Mesenchymal stem cell (in vitro differentiated cells and primary cell): ENCODE measurements at regions not wholly inside any gene's neighbourhood (a gene's known extent, or its start where the extent isn't known, plus 50 kb on each side); places are given as distances from the start of the nearest gene placed in this dataset.
A peak's percentile ranks its signal among the peaks of the same experiment; 100 is the strongest.

ENCODE experiments used
- DNase-seq: peaks from one replicate; pipeline ENCODE4 v3.0.0-alpha.2; 2013
- H2AFZ ChIP-seq: one replicate; pipeline ENCODE4 v1.6.1; 2013; ENCODE audit warnings: low read depth, mild to moderate bottlenecking, control low read depth, inconsistent platforms, low read length, moderate library complexity
- H2AK5ac ChIP-seq: 2 replicates; pipeline ENCODE4 v1.6.1; 2013; ENCODE audit warnings: low read length, moderate library complexity, mild to moderate bottlenecking, inconsistent platforms; ENCODE audit not compliant: severe bottlenecking
- H2BK120ac ChIP-seq: one replicate; pipeline ENCODE4 v1.6.1; 2013; ENCODE audit warnings: low read depth, mild to moderate bottlenecking, inconsistent platforms, low read length, moderate library complexity
- H2BK12ac ChIP-seq, 2 experiments: one replicate each; pipeline ENCODE4 v1.6.1; 2013; ENCODE audit warnings: inconsistent platforms in 2 of 2, low read length in 2 of 2, mild to moderate bottlenecking in 2 of 2, moderate library complexity in 2 of 2, control low read depth in 1 of 2
- H2BK15ac ChIP-seq: one replicate; pipeline ENCODE4 v1.6.1; 2013; ENCODE audit warnings: mild to moderate bottlenecking, low read depth, inconsistent platforms; ENCODE audit not compliant: poor library complexity, severe bottlenecking
- H2BK5ac ChIP-seq: 2 replicates; pipeline ENCODE4 v1.6.1; 2013; ENCODE audit warnings: low read depth, mild to moderate bottlenecking, low read length, control low read depth, inconsistent platforms; ENCODE audit not compliant: poor library complexity, severe bottlenecking
- H3K14ac ChIP-seq, 2 experiments: one replicate each; pipeline ENCODE4 v1.6.1; 2013; ENCODE audit warnings: inconsistent platforms in 2 of 2, low read length in 2 of 2, control low read depth in 1 of 2, mild to moderate bottlenecking in 1 of 2, moderate library complexity in 1 of 2
- H3K18ac ChIP-seq, 2 experiments: one replicate each; pipeline ENCODE4 v1.6.1; 2013; ENCODE audit warnings: inconsistent platforms in 2 of 2, low read length in 2 of 2, control low read depth in 1 of 2, low read depth in 1 of 2, mild to moderate bottlenecking in 1 of 2
- H3K23ac ChIP-seq, 2 experiments: one replicate each; pipeline ENCODE4 v1.6.1; 2013; ENCODE audit warnings: inconsistent platforms in 2 of 2, low read length in 2 of 2, mild to moderate bottlenecking in 2 of 2, moderate library complexity in 2 of 2, control low read depth in 1 of 2
- H3K27ac ChIP-seq: 2 replicates; pipeline ENCODE4 v1.5.1; 2013; ENCODE audit warnings: mild to moderate bottlenecking, moderate library complexity, low read length, control low read depth, inconsistent platforms; ENCODE audit not compliant: poor library complexity, severe bottlenecking
- H3K27me3 ChIP-seq, 2 experiments: 2 replicates each; pipeline versions ENCODE4 v1.6.1 to v1.7.0; 2013; ENCODE audit warnings: low read length in 2 of 2, mild to moderate bottlenecking in 2 of 2, moderate library complexity in 2 of 2, control low read depth in 1 of 2, inconsistent platforms in 1 of 2; ENCODE audit not compliant: control insufficient read depth in 1 of 2, insufficient read depth in 1 of 2
- H3K36me3 ChIP-seq, 2 experiments: 2 replicates each; pipeline versions ENCODE4 v1.6.1 to v1.7.0; 2013; ENCODE audit warnings: low read length in 2 of 2, control low read depth in 1 of 2, inconsistent platforms in 1 of 2, low read depth in 1 of 2, mild to moderate bottlenecking in 1 of 2; ENCODE audit not compliant: insufficient read depth in 2 of 2, control insufficient read depth in 1 of 2
- H3K4ac ChIP-seq, 2 experiments: one replicate each; pipeline ENCODE4 v1.6.1; 2013; ENCODE audit warnings: inconsistent platforms in 2 of 2, low read length in 2 of 2, mild to moderate bottlenecking in 2 of 2, moderate library complexity in 2 of 2, control low read depth in 1 of 2, low read depth in 1 of 2
- H3K4me1 ChIP-seq: 2 replicates; pipeline ENCODE4 v1.6.1; 2013; ENCODE audit warnings: low read depth, low read length, control low read depth; ENCODE audit not compliant: control insufficient read depth, insufficient read depth
- H3K4me2 ChIP-seq: 2 replicates; pipeline ENCODE4 v1.6.1; 2013; ENCODE audit warnings: low read length, mild to moderate bottlenecking, inconsistent platforms; ENCODE audit not compliant: poor library complexity, severe bottlenecking
- H3K4me3 ChIP-seq, 2 experiments: 2 replicates each; pipeline versions ENCODE4 v1.5.1 to v1.7.0; 2013; ENCODE audit warnings: low read length in 2 of 2, mild to moderate bottlenecking in 2 of 2, control low read depth in 1 of 2, low read depth in 1 of 2; ENCODE audit not compliant: insufficient read depth in 1 of 2
- H3K79me1 ChIP-seq: replicated peaks from 2 replicates; pipeline ENCODE4 v1.6.1; 2013; ENCODE audit warnings: mild to moderate bottlenecking, control low read depth, low read length, inconsistent platforms; ENCODE audit not compliant: poor library complexity, severe bottlenecking
- H3K9ac ChIP-seq: 2 replicates; pipeline ENCODE4 v1.7.0; 2013; ENCODE audit warnings: mild to moderate bottlenecking, low read length, moderate library complexity
- H3K9me3 ChIP-seq: 2 replicates; pipeline ENCODE4 v1.7.0; 2013; ENCODE audit warnings: mild to moderate bottlenecking, low read length; ENCODE audit not compliant: control insufficient read depth
- H4K8ac ChIP-seq: one replicate; pipeline ENCODE4 v1.6.1; 2013; ENCODE audit warnings: inconsistent platforms, mild to moderate bottlenecking, low read length, moderate library complexity
- H4K91ac ChIP-seq: one replicate; pipeline ENCODE4 v1.6.1; 2013; ENCODE audit warnings: mild to moderate bottlenecking, low read length, inconsistent platforms
- WGBS: methylation state at CpG from one replicate; pipeline ENCODE4 v1.1.7; 2013; ENCODE audit warnings: mixed read lengths; 5-methylcytosine and 5-hydroxymethylcytosine counted together

DNA sequence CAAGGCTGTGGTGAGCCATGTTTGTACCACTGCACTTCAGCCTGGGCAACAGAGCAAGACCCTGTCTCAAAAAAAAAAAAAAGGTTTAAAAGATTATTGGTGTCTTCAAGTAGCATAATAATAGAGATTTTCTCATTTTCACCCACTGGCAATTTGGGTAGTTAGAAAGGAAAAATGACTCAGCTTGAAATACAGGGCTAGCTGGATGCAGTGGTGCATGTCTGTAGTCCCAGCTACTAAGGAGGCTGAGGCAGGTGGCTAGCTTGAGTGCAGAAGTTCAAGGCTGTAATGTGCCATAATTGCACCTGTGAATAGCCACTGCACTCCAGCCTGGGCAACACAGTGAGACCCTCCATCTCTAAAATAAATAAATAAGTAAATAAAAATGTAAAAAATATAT is 111.1 kb downstream of the ARRDC3 start:
- no peak for DNase-seq
- no peak overlapping the region for H2BK12ac ChIP-seq
- H3K9me3 ChIP-seq, result no peaks in the 10 kb centered on the region
- H4K91ac ChIP-seq, result no peak overlapping the region
- H2BK15ac ChIP-seq, result no peak overlapping the region
- H3K27ac ChIP-seq, result no peak overlapping the region
- H3K4me2 ChIP-seq, result no peak overlapping the region
- H3K23ac ChIP-seq, result no peak overlapping the region
- no peak overlapping the region for H2BK120ac ChIP-seq
- H3K36me3 ChIP-seq, result no peaks in the 10 kb centered on the region
- no peak overlapping the region for H2AFZ ChIP-seq
- H3K18ac ChIP-seq, result no peak overlapping the region
- H3K4me3 ChIP-seq, result no peak overlapping the region
- H4K8ac ChIP-seq, result no peak overlapping the region
- H2AK5ac ChIP-seq, result no peak overlapping the region
- H3K9ac ChIP-seq, result no peak overlapping the region
- no peak overlapping the region for H2BK5ac ChIP-seq
- H3K27me3 ChIP-seq, result no peaks in the 10 kb centered on the region
- peaks cover 2% of the 10 kb centered on the region for H3K4me1 ChIP-seq
- no peak overlapping the region for H3K4ac ChIP-seq
- H3K79me1 ChIP-seq, result no peaks in the 10 kb centered on the region
- no peak overlapping the region for H3K14ac ChIP-seq

DNA sequence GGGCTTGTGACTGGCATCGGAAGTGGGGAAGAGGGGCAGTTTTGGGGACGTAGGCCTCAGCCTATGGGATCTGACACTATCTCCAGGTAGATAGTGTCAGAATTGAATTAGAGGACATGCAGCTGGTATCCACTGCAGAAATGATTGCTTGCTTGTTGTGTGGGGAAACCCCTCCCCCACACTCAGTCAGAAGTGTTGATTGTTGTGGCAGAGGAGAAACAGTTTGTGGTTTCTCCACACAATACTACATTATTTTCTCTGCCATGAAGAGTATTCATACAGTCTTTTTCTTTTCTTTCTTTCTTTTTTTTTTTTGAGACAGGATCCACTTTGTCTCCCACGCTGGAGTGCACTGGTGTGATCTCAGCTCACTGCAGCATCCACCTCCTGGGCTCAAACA is 113.9 kb downstream of the ARRDC3 start:
- Histone ChIP-seq H2BK5ac (no peak overlapping the region), H3K4me2 (no peak overlapping the region), H2AFZ (no peak overlapping the region), H2AK5ac (no peak overlapping the region), H3K27me3 (no peaks in the 10 kb centered on the region), H3K14ac (no peak overlapping the region), H3K4me3 (no peak overlapping the region), H3K4ac (no peak overlapping the region), H2BK12ac (no peak overlapping the region), H3K9ac (no peak overlapping the region), H3K9me3 (no peaks in the 10 kb centered on the region), H3K23ac (no peak overlapping the region), H2BK15ac (no peak overlapping the region), H3K27ac (no peak overlapping the region), H4K8ac (no peak overlapping the region), H2BK120ac (no peak overlapping the region), H3K36me3 (no peaks in the 10 kb centered on the region), H3K4me1 (peaks cover 2% of the 10 kb centered on the region), H4K91ac (no peak overlapping the region), H3K79me1 (no peaks in the 10 kb centered on the region), H3K18ac (peak overlapping the region in 1 of 2 experiments; percentile 11)
- WGBS, result 84% methylated on average over 3 of the region's 3 CpGs
- no peak for DNase-seq

DNA sequence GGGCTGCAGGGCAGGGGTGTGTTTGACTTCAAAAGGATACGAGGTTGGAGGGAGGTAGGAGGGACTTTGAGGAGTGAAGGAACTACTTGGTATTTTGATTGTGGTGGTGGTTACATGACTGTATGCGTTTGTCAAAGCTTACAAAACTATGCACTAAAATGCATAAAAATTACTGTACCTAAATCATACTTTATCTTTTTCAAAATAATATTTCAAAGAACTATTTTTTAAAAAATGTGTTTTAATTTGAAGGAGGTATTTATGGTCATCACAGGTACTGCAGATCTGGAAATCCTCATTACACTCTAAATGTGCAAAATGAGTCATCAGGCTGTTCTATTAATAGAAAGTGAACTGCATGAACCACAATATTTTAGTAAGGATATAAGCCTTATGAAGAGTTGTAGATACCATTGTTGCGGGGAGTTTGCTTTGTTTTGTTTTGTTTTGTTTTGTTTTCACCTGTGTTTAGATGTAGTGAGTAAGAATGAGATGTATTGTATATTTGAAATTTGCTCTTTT is 116.9 kb downstream of the ARRDC3 start:
- WGBS, result 49% methylated on average over 2 of the region's 3 CpGs
- DNase-seq, result peak; percentile 73
- H3K9me3 ChIP-seq, result no peaks in the 10 kb centered on the region

DNA sequence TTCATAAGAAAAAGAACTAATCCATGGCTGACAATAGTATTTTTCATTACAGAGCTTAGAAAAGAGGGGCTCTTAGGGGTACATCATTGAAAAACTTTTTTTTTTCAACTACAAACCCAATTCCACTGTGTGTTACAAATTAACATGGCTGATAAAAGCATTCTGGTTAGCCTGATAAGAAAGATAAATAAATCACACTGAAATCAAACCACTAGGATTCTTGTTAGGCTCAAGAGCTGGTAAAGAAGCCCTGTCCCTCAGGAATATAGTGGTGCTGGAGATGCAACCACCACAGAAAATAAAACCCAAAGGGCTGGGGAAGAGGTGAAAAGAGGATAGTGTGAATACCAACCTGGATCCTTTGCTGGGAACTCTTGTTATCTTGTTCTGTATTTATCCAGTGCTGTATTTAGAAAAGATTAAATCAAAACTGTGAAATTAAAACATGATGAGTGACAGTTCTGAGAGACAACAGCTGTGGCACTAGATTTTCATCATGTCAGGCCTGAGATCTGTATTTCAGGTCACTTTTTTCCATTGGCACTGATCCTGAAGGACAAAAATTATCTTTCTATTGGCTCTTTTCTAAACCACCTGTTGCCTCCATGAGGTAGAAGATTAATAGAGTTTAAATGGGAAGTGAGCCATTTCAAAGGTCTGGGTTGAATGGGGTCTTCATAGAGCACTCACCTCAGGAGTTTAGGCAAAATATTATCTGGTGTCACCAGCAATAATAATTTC is 118.6 kb downstream of the ARRDC3 start:
- no peak overlapping the region for H3K23ac ChIP-seq
- H3K4me2 ChIP-seq, result no peak overlapping the region

More for the DNA sequence above, 116.9 kb downstream of the ARRDC3 start:
- H4K91ac ChIP-seq, result no peak overlapping the region
- H3K18ac ChIP-seq, result no peak overlapping the region
- H3K9ac ChIP-seq, result no peak overlapping the region
- H3K27me3 ChIP-seq, result no peaks in the 10 kb centered on the region
- H3K4me3 ChIP-seq, result no peak overlapping the region
- no peak overlapping the region for H3K4me2 ChIP-seq
- H2BK15ac ChIP-seq, result no peak overlapping the region
- H3K36me3 ChIP-seq, result no peaks in the 10 kb centered on the region
- H2AFZ ChIP-seq, result no peak overlapping the region
- H3K27ac ChIP-seq, result no peak overlapping the region
- H3K4me1 ChIP-seq, result no peaks in the 10 kb centered on the region
- H3K79me1 ChIP-seq, result no peaks in the 10 kb centered on the region
- no peak overlapping the region for H3K4ac ChIP-seq
- H2AK5ac ChIP-seq, result no peak overlapping the region
- H4K8ac ChIP-seq, result no peak overlapping the region
- H3K14ac ChIP-seq, result no peak overlapping the region
- H2BK5ac ChIP-seq, result no peak overlapping the region
- H3K23ac ChIP-seq, result no peak overlapping the region
- H2BK12ac ChIP-seq, result no peak overlapping the region
- H2BK120ac ChIP-seq, result no peak overlapping the region

More for the DNA sequence above, 118.6 kb downstream of the ARRDC3 start:
- Histone ChIP-seq H4K8ac (no peak overlapping the region), H2BK12ac (no peak overlapping the region), H3K4ac (no peak overlapping the region), H3K14ac (no peak overlapping the region), H2AFZ (no peak overlapping the region), H4K91ac (no peak overlapping the region), H3K9ac (no peak overlapping the region), H2AK5ac (no peak overlapping the region), H3K36me3 (no peaks in the 10 kb centered on the region), H3K18ac (no peak overlapping the region), H3K9me3 (no peaks in the 10 kb centered on the region), H2BK120ac (no peak overlapping the region), H3K27me3 (no peaks in the 10 kb centered on the region), H3K27ac (no peak overlapping the region), H3K4me3 (no peak overlapping the region), H3K4me1 (no peaks in the 10 kb centered on the region), H3K79me1 (no peaks in the 10 kb centered on the region), H2BK15ac (no peak overlapping the region), H2BK5ac (no peak overlapping the region)
- DNase-seq, result no peak
